ENCODE measurements at regions not wholly inside any gene's neighbourhood (a gene's known extent, or its start where the extent isn't known, plus 50 kb on each side); places are given as distances from the start of the nearest gene placed in this dataset.
"Not testable (repeated sequence)": the region's sequence is repeated elsewhere in the genome, so short reads cannot be mapped to it uniquely, and the experiment has no call there.

DNA sequence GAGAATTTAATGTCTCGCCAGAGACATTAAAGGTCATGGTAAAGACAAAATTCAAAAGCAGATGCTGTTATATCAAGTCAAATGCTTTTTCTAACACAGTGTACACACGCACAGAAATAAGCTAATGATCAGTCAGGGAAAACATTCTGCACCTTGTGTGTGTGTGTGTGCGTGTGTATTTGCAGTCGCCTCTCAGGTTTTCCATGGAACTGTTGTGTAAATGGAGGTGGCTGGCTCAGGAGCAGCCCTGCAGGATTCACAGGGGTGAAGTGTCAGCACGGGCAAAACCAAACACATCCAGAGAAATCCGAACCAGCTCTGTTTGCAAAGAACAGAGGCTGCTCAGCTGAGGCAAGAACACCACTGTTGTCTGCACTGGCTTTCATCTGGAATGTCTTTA is 76.2 kb upstream of the YWHAQ start:
- Histone ChIP-seq H3K4me3 (no peak overlapping the region), H3K27ac (no peak overlapping the region)

DNA sequence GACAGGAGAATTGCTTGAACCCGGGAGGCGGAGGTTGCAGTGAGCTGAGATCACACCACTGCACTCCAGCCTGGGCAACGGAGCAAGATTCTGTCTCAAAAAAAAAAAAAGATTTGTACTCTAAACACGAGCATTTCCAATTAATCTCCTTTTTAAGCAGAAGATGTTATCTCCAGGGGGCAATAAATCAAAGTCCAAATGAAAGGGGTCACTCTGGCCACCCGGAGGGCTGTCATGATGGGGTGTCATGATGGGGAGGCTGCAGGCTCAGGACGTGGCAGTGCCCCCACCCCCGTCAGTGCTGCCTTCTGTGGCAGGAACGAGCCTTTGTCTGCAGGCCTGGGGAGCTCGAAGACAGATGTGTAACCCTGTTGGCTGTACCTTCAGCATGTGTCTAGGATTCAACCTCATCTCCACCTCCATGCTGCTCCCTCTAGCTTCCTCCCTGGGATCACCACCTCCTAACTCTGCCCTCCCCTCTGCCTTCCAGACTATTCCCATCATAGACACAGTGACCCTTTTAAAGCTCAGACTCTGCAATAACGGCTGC is 76.9 kb upstream of the YWHAQ start:
- no peak overlapping the region for H3K27ac ChIP-seq
- H3K4me3 ChIP-seq: no peak overlapping the region

GRCh38 chr2:9708683-9709538 is 78.1 kb upstream of the YWHAQ start:
- peak overlapping the region in 6 of 21 experiments; percentile 13 to 64 (median 28) for H3K27ac ChIP-seq
- H3K4me3 ChIP-seq: no peak overlapping the region

GRCh38 chr2:9709539-9710285 is 78.9 kb upstream of the YWHAQ start:
- Histone ChIP-seq H3K27ac (peak overlapping the region in 6 of 21 experiments; percentile 13 to 64 (median 28)), H3K4me3 (no peak overlapping the region)

- Histone ChIP-seq H3K27ac (peak overlapping the region in 2 of 21 experiments; percentile 32 to 64), H3K4me3 (no peak overlapping the region)
Measured at GRCh38 chr2:9710311-9710710, 79.5 kb upstream of the YWHAQ start.

- peak overlapping the region in 2 of 21 experiments; percentile 14 to 52 for H3K27ac ChIP-seq
- no peak overlapping the region for H3K4me3 ChIP-seq
Measured at GRCh38 chr2:9712263-9712662, 81.5 kb upstream of the YWHAQ start.

DNA sequence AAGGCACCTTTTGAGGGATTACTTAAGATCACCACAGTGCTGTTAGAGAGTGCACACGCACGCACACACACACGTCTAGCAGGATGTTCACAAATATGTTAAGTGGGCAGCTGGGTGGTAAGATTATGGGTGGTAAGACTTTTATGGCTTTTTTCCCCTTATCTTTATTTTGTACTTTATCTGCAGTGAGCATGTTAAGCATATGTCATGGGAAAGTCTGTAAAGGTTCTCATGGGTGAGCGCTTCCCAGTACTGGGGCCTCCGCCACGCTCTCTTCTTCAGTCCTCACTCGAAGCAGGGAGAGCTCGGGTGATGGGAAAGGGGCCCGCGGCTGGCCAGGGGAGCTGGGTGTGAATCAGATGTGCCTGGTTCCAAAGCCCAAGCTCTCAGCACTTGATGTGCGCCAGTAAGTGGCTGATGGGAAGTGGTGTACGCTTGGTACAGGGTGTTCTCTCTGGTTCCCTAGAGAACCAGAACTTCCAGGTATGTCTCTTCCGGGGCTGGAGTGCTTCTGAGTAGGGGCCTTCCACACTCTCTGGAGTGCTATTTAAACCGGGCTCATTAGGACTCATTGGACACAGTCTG is 83.9 kb upstream of the YWHAQ start:
- Histone ChIP-seq H3K4me3 (no peak overlapping the region), H3K27ac (no peak overlapping the region)

DNA sequence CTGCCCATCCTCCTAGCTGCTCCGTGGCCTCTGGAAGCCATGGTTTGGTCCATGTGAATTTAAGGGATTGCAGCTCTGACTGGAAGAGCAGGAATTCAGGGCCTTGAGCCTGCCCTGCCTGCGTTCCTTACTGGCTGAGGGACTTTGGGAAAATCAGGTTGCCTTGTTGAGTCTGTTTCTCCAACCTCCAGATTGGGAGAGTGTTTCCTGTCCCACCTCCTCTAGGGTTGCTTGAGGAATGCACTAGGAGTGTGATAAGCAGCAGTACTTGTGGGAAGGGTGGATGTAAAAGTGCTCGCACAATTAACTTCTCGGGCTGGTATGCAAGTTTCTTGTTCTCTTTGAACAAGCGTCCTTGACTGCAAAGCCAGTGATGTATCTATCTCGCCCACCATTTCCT is 84.4 kb upstream of the YWHAQ start:
- no peak overlapping the region for H3K4me3 ChIP-seq
- no peak overlapping the region for H3K27ac ChIP-seq

GRCh38 chr2:9717886-9718451 is 87.2 kb upstream of the YWHAQ start:
- Histone ChIP-seq H3K27ac (no peak overlapping the region), H3K4me3 (no peak overlapping the region)

- no peak overlapping the region for H3K4me3 ChIP-seq
Measured at GRCh38 chr2:9720352-9721093, 89.7 kb upstream of the YWHAQ start.

DNA sequence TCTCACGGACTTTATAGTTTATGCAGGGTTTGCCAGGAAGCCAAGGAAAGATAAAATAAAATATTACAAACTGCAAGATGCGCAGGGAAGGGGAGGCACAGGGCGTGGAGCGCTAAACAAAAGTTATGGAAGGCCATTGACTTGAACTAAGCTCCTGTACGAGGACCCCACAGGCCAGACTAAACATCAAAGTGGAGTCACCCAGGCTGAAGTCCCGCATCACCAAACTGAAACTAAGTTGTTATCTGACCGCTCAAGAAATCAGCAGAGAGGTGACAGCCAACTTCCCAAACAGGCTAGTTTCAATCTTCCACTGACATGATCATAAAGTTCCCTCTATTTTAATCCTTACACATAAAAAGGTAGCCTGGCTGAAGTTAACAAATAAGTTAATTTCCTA is 90.5 kb upstream of the YWHAQ start:
- no peak overlapping the region for H3K27ac ChIP-seq
- H3K4me3 ChIP-seq: no peak overlapping the region

More at GRCh38 chr2:9720352-9721093, 89.7 kb upstream of the YWHAQ start:
- H3K27ac ChIP-seq: no peak overlapping the region

DNA sequence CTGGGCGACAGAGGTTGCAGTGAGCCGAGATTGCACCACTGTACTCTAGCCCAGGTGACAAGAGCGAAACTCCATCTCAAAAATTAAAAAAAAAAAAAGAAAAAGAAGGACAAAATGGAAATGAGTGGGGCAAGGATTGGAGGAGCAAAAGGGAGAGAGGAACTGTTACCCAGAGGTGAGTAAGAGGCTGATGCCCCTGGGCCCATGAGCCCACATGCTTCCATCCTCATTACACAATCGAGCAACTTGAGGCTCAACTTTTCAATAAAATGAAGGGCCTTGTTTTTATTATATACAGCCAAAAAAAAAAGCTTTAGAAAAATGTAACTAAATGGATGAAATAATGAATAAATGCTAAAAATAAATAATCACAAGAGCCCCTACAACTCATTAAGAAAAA is 91.7 kb upstream of the YWHAQ start:
- no peak overlapping the region for H3K4me3 ChIP-seq
- H3K27ac ChIP-seq: no peak overlapping the region

DNA sequence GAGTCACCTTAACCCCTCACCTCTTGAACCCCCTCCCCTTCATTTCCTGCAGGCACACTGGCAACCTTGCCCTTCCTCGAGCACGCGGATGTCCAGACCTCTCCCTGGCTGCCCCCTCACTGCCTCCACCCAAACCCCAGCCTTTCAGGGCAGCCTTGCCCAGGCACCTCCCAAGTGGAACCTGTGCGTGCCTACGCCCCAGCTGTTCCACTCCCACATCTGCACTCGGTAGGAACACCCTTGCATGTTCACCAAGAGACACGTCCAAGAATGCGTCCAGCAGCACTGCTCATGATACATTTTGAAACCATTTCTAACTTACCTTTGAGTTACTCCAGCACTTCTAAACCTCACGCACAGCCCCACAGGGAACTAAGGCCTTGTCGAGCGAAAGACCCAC is 93.8 kb upstream of the YWHAQ start:
- no peak overlapping the region for H3K4me3 ChIP-seq
- H3K27ac ChIP-seq: no peak overlapping the region

DNA sequence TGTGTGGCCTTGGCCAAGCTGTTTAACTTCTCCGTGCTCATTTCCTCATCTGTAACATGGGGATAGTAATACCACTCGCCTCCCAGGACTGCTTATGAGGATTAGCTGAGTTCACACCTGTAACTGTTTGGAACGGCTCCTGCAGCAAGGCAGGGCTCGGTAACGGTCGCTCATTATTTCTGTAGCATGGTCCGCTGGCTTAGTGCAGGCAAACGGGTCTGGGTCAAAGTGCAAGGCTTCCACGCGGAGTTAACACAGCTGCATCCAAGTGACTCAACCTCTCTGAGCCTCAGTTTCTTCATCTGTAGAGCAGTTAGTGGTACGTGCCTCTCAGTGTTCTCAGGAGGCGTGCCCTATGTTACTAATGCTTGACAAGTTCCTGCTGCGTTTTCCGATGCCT is 94.3 kb upstream of the YWHAQ start:
- no peak overlapping the region for H3K4me3 ChIP-seq
- no peak overlapping the region for H3K27ac ChIP-seq

- H3K4me3 ChIP-seq, H3K27ac ChIP-seq: not testable (repeated sequence)
Measured at GRCh38 chr2:9726016-9726415, 95.2 kb upstream of the YWHAQ start.

- not testable (repeated sequence) for H3K27ac ChIP-seq, H3K4me3 ChIP-seq
Measured at GRCh38 chr2:9730523-9730922, 99.7 kb upstream of the YWHAQ start.

- Histone ChIP-seq H3K27ac (no peak overlapping the region), H3K4me3 (no peak overlapping the region)
Measured at GRCh38 chr2:9732824-9733223, 102.0 kb upstream of the YWHAQ start.

- Histone ChIP-seq H3K27ac (no peak overlapping the region), H3K4me3 (no peak overlapping the region)
Measured at GRCh38 chr2:9734308-9734707, 103.5 kb upstream of the YWHAQ start.

GRCh38 chr2:9735335-9735734 is 104.5 kb upstream of the YWHAQ start:
- no peak overlapping the region for H3K4me3 ChIP-seq
- H3K27ac ChIP-seq: peak overlapping the region in 9 of 21 experiments; percentile 0 to 69 (median 35)
